Thyroid gland (tissue), 4 donors: ENCODE measurements at regions not wholly inside any gene's neighbourhood (a gene's known extent, or its start where the extent isn't known, plus 50 kb on each side); places are given as distances from the start of the nearest gene placed in this dataset.

Experiments used
- POLR2A ChIP-seq, 2 donors: fragments of 450-650 bp; IDR thresholded peaks; one replicate each; pipeline ENCODE4 v1.6.1; 2017; ENCODE audit warnings: antibody characterized with exemption in 2 of 2, mild to moderate bottlenecking in 2 of 2, moderate library complexity in 1 of 2
- TF ChIP-seq, protein P1 (sequence below), 6 experiments: fragments of 200-600 bp in 3 of 6; fragments of 450-650 bp in 3 of 6; sonication (generic) in 3 of 6; IDR thresholded peaks; one replicate each; pipeline ENCODE4 v1.5.1; 2016 to 2019; ENCODE audit warnings: antibody characterized with exemption in 6 of 6, mild to moderate bottlenecking in 2 of 6, inconsistent platforms in 1 of 6, moderate library complexity in 1 of 6

GRCh38 chr1:239999170-239999569 is 92.5 kb upstream of the FMN2 start:
- no peak for TF ChIP-seq POLR2A (IDR thresholded peaks at IDR 0.05)
- TF ChIP-seq, protein P1, sequence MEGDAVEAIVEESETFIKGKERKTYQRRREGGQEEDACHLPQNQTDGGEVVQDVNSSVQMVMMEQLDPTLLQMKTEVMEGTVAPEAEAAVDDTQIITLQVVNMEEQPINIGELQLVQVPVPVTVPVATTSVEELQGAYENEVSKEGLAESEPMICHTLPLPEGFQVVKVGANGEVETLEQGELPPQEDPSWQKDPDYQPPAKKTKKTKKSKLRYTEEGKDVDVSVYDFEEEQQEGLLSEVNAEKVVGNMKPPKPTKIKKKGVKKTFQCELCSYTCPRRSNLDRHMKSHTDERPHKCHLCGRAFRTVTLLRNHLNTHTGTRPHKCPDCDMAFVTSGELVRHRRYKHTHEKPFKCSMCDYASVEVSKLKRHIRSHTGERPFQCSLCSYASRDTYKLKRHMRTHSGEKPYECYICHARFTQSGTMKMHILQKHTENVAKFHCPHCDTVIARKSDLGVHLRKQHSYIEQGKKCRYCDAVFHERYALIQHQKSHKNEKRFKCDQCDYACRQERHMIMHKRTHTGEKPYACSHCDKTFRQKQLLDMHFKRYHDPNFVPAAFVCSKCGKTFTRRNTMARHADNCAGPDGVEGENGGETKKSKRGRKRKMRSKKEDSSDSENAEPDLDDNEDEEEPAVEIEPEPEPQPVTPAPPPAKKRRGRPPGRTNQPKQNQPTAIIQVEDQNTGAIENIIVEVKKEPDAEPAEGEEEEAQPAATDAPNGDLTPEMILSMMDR (IDR thresholded peaks at IDR 0.05) = no peak
